ENCODE measurements at regions not wholly inside any gene's neighbourhood (a gene's known extent, or its start where the extent isn't known, plus 50 kb on each side); places are given as distances from the start of the nearest gene placed in this dataset.

GRCh38 chr15:45906230-45906629 is 271.4 kb downstream of the SQOR start:
- H3K4me3 ChIP-seq (ENCODE audit: low read length): no peak overlapping the region
- no peaks in the 10 kb centered on the region for H3K27me3 ChIP-seq (replicated peaks; ENCODE audit: insufficient read depth, low read length)
- no peaks in the 10 kb centered on the region for H3K79me2 ChIP-seq (ENCODE audit: low read length)
- H3K9me2 ChIP-seq (replicated peaks; ENCODE audit: insufficient read depth, low read length): no peaks in the 10 kb centered on the region
- H3K9me3 ChIP-seq (replicated peaks; ENCODE audit: insufficient read depth, low read length): no peaks in the 10 kb centered on the region
- H3K9ac ChIP-seq (ENCODE audit: low read length): no peak overlapping the region
- no peak overlapping the region for H3K4me2 ChIP-seq (ENCODE audit: low read depth, low read length)
- no peaks in the 10 kb centered on the region for H3F3A ChIP-seq (ENCODE audit: insufficient read depth, low read length)
- no peaks in the 10 kb centered on the region for H4K20me1 ChIP-seq (ENCODE audit: insufficient read depth, low read length)
- H3K4me1 ChIP-seq (ENCODE audit: low read length): no peaks in the 10 kb centered on the region
- no peak overlapping the region for H3K27ac ChIP-seq (ENCODE audit: low read length)
- no peak overlapping the region for H2AFZ ChIP-seq (ENCODE audit: low read length)
- no peak for DNase-seq
- H3K36me3 ChIP-seq (replicated peaks; ENCODE audit: insufficient read depth, low read length): no peaks in the 10 kb centered on the region
- TF ChIP-seq EZH2 (optimal IDR thresholded peaks at IDR 0.05; ENCODE audit: low read depth, low read length): no peak

DNA sequence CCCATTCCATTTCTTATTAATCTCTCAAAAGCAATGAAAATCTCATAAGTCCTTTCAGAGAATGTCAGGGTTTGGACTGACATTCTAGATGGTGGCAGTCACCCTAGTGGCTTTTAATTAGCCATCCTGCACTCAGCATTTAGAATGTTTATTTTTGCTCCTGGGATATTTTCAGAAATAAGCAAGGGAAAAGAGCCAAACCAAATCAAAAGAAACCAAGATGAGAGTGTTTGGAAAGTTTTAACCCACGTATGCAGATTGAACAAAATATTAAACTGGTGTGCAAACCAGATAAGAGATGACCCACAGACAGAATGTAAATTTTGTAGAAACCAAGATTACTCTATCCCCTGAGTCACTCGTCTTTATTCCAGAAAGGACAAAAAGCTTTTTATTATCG is 275.8 kb downstream of the SQOR start:
- H3F3A ChIP-seq (ENCODE audit: insufficient read depth, low read length): no peaks in the 10 kb centered on the region
- H3K9me2 ChIP-seq (replicated peaks; ENCODE audit: insufficient read depth, low read length): no peaks in the 10 kb centered on the region
- no peak overlapping the region for H3K27ac ChIP-seq (ENCODE audit: low read length)
- no peak overlapping the region for H3K9ac ChIP-seq (ENCODE audit: low read length)
- no peak overlapping the region for H3K4me2 ChIP-seq (ENCODE audit: low read depth, low read length)
- H3K27me3 ChIP-seq (replicated peaks; ENCODE audit: insufficient read depth, low read length): no peaks in the 10 kb centered on the region
- no peaks in the 10 kb centered on the region for H3K4me1 ChIP-seq (ENCODE audit: low read length)
- no peak overlapping the region for H3K4me3 ChIP-seq (ENCODE audit: low read length)
- H4K20me1 ChIP-seq (ENCODE audit: insufficient read depth, low read length): no peaks in the 10 kb centered on the region
- H3K9me3 ChIP-seq (replicated peaks; ENCODE audit: insufficient read depth, low read length): no peaks in the 10 kb centered on the region
- H3K36me3 ChIP-seq (replicated peaks; ENCODE audit: insufficient read depth, low read length): no peaks in the 10 kb centered on the region
- H3K79me2 ChIP-seq (ENCODE audit: low read length): no peaks in the 10 kb centered on the region
- H2AFZ ChIP-seq (ENCODE audit: low read length): no peak overlapping the region
- TF ChIP-seq EZH2 (optimal IDR thresholded peaks at IDR 0.05; ENCODE audit: low read depth, low read length): no peak
- TF ChIP-seq EZH2phosphoT487 (IDR thresholded peaks at IDR 0.05; ENCODE audit: low read length): no peak
- no peak for TF ChIP-seq CTCF (IDR thresholded peaks at IDR 0.05; ENCODE audit: low read length)
- DNase-seq: no peak

GRCh38 chr15:45913451-45913850 is 278.6 kb downstream of the SQOR start:
- no peak for TF ChIP-seq EZH2 (optimal IDR thresholded peaks at IDR 0.05; ENCODE audit: low read depth, low read length)
- TF ChIP-seq CTCF (IDR thresholded peaks at IDR 0.05; ENCODE audit: low read length): no peak
- no peak for TF ChIP-seq EZH2phosphoT487 (IDR thresholded peaks at IDR 0.05; ENCODE audit: low read length)
- no peaks in the 10 kb centered on the region for H3K79me2 ChIP-seq (ENCODE audit: low read length)
- no peaks in the 10 kb centered on the region for H3K9me3 ChIP-seq (replicated peaks; ENCODE audit: insufficient read depth, low read length)
- no peaks in the 10 kb centered on the region for H3K27me3 ChIP-seq (replicated peaks; ENCODE audit: insufficient read depth, low read length)
- H3K4me3 ChIP-seq (ENCODE audit: low read length): no peak overlapping the region
- no peaks in the 10 kb centered on the region for H3K9me2 ChIP-seq (replicated peaks; ENCODE audit: insufficient read depth, low read length)
- no peak overlapping the region for H3K9ac ChIP-seq (ENCODE audit: low read length)
- no peak overlapping the region for H3K27ac ChIP-seq (ENCODE audit: low read length)
- H3K4me1 ChIP-seq (ENCODE audit: low read length): no peaks in the 10 kb centered on the region
- H2AFZ ChIP-seq (ENCODE audit: low read length): no peak overlapping the region
- H3K4me2 ChIP-seq (ENCODE audit: low read depth, low read length): no peak overlapping the region
- H3K36me3 ChIP-seq (replicated peaks; ENCODE audit: insufficient read depth, low read length): no peaks in the 10 kb centered on the region
- H3F3A ChIP-seq (ENCODE audit: insufficient read depth, low read length): no peaks in the 10 kb centered on the region
- DNase-seq: no peak
- H4K20me1 ChIP-seq (ENCODE audit: insufficient read depth, low read length): no peaks in the 10 kb centered on the region

DNA sequence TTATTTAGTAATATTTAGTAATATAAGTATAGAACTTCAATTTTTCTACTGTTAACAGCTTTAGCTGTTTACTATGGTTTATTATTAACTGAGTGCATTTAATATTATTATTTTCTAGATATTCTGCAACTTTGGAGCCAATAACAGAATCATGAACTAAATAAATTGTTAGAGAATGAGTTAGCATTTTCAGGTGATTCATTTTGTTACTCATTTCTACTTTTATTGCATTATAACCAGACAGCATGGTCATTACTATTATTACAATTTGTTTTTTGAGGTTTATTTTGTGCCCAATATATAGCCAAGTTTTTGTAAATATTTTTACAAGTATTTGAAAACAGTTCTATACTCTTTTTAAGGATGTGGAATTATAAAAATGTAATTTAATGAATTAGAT is 279.6 kb downstream of the SQOR start:
- H3K27me3 ChIP-seq (replicated peaks; ENCODE audit: insufficient read depth, low read length): no peaks in the 10 kb centered on the region
- H4K20me1 ChIP-seq (ENCODE audit: insufficient read depth, low read length): no peaks in the 10 kb centered on the region
- no peak overlapping the region for H3K9ac ChIP-seq (ENCODE audit: low read length)
- TF ChIP-seq CTCF (IDR thresholded peaks at IDR 0.05; ENCODE audit: low read length) (no peak), EZH2 (optimal IDR thresholded peaks at IDR 0.05; ENCODE audit: low read depth, low read length) (no peak), EZH2phosphoT487 (IDR thresholded peaks at IDR 0.05; ENCODE audit: low read length) (no peak)
- H3K9me3 ChIP-seq (replicated peaks; ENCODE audit: insufficient read depth, low read length): no peaks in the 10 kb centered on the region
- no peaks in the 10 kb centered on the region for H3K36me3 ChIP-seq (replicated peaks; ENCODE audit: insufficient read depth, low read length)
- no peak overlapping the region for H2AFZ ChIP-seq (ENCODE audit: low read length)
- no peaks in the 10 kb centered on the region for H3K4me1 ChIP-seq (ENCODE audit: low read length)
- H3K4me2 ChIP-seq (ENCODE audit: low read depth, low read length): no peak overlapping the region
- H3K79me2 ChIP-seq (ENCODE audit: low read length): no peaks in the 10 kb centered on the region
- no peak overlapping the region for H3K4me3 ChIP-seq (ENCODE audit: low read length)
- no peak overlapping the region for H3K27ac ChIP-seq (ENCODE audit: low read length)
- no peaks in the 10 kb centered on the region for H3K9me2 ChIP-seq (replicated peaks; ENCODE audit: insufficient read depth, low read length)
- no peaks in the 10 kb centered on the region for H3F3A ChIP-seq (ENCODE audit: insufficient read depth, low read length)
- no peak for DNase-seq

Data from MM.1S (cell line).